HG02798 (cell line): ENCODE measurements at regions not wholly inside any gene's neighbourhood (a gene's known extent, or its start where the extent isn't known, plus 50 kb on each side); places are given as distances from the start of the nearest gene placed in this dataset.

Source experiments
- ATAC-seq: cut with Tn5 transposase; IDR thresholded peaks from one replicate; pipeline ENCODE4 v1.9.1; 2021; ENCODE audit warnings: mild to moderate bottlenecking; ENCODE audit not compliant: unreplicated experiment, poor library complexity

- peak; percentile 43 for ATAC-seq
Observed at GRCh38 chr2:155368934-155369333, 670.4 kb downstream of the KCNJ3 start.

GRCh38 chr2:155364766-155365165 lies 666.3 kb downstream of the KCNJ3 start:
- ATAC-seq = peak; percentile 35

DNA sequence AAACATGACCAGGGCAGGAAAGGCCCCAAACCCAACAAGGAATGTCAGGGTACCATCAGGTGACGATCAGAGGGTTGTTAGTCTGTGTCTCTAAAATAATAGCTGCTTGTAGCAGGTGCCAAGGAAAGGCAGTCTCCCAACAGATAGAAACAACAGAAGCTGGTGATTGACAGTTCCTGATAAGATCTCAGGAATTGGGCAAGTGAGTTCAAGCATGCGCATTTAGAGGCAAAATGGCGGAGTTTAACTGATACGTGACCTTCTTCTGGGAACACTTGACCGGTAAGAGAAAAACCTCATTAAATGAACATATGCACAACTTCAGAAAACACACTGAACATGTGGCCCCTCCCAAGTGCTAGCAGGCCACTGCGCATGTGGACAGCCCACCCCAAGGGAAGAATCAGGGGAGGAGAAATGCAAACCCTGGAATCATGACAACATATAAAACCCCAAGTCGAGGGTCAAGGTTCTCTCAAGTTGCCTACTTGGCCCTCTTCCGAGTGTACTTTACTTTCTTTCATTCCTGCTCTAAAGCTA lies 664.9 kb downstream of the KCNJ3 start:
- ATAC-seq = no peak

- no peak for ATAC-seq
Observed at GRCh38 chr2:155357172-155357571, 658.7 kb downstream of the KCNJ3 start.

- ATAC-seq = no peak
Observed at GRCh38 chr2:155356250-155356649, 657.8 kb downstream of the KCNJ3 start.

DNA sequence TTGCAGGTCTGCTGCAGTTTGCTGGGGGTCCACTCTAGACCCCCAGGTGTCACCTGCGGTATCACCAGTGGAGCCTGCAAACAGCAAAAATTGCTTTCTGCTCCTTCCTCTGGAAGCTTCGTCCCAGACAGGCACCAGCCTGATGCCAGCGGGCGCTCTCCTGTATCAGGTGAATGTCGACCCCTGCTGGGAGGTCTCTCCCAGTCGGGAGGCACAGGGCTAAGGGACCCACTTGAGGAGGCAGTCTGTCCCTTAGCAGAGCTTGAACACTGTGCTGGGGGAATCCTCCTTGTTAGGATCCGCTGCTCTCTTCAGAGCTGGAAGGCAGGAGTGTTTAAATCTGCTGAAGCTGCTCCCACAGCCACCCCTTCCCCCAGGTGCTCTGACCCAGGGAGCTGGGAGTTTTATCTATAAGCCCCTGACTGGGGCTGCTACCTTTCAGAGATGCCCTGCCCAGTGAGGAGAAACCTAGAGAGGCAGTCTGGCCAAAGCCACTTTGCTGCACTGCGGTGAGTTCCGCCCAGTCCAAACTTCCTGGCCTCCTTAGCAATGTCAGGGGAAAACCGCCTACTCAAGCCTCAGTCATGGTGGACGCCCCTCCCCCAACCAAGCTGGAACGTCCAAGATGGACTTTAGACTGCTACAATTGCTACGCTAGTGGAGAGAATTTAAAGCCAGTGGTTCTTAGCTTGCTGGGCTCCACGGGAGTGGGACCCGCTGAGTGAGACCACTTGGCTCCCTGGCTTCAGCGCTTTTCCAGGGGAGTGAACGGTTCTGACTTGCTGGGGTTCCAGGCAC lies 652.5 kb downstream of the KCNJ3 start:
- no peak for ATAC-seq

GRCh38 chr2:155332016-155332415 lies 633.5 kb downstream of the KCNJ3 start:
- ATAC-seq = no peak

DNA sequence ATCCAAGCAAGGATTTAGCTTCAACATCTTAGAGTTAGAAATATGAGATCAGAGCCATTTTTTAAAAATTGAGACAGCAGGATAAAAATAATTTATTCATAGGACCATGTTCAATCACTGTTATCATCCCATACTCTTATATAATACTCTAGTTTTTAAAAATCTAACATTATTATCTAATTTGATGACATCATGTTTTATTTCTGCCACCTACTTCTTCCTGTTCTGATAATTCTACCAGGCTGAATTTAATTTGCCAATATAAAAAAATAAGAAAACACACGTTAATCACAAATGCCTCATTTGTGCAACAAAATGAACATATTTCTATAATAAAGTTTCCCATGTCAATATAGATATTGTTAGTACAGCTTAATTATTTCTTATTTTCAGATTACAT lies 621.7 kb downstream of the KCNJ3 start:
- no peak for ATAC-seq

- no peak for ATAC-seq
Observed at GRCh38 chr2:155318710-155319109, 620.2 kb downstream of the KCNJ3 start.

GRCh38 chr2:155315768-155316167 lies 617.3 kb downstream of the KCNJ3 start:
- no peak for ATAC-seq

DNA sequence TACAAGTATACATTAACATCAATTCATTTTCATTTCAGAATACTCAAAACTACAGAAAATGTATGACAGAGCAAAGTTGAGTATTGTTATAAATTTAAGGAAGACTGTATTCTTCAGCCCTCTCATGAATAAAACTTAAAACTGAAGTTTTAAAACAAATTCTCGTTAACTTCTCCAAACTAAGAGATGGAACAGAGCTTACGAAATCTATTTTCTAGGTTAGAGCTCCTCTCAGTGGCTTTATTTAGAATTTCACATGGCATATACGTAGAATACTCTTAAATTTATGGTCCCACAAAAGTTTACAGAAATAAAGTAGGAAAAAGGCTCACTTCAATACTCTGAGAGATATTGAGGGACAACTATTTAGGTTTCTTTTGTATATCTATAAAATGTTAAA lies 612.1 kb downstream of the KCNJ3 start:
- ATAC-seq = peak; percentile 68

DNA sequence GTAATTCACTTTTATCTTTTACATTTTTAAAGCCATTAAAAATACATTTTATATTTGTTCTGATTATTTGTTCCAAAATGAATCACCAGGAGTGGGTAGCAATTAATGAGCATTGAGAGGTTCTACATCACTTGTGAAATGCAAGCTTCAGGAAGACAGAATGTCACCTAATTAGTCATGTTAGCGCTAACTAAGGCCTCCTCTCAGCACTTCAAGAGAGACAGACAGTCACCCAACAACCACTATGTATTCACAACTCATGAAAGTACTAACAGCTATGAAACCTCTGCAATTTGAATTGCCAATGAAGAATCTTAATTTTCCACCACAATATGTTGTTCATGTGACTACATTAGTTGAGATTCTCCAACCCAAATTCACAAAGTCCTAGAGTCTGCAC lies 611.0 kb downstream of the KCNJ3 start:
- no peak for ATAC-seq

- no peak for ATAC-seq
Observed at GRCh38 chr2:155308367-155309009, 610.0 kb downstream of the KCNJ3 start.

GRCh38 chr2:155301221-155301620 lies 602.7 kb downstream of the KCNJ3 start:
- no peak for ATAC-seq

DNA sequence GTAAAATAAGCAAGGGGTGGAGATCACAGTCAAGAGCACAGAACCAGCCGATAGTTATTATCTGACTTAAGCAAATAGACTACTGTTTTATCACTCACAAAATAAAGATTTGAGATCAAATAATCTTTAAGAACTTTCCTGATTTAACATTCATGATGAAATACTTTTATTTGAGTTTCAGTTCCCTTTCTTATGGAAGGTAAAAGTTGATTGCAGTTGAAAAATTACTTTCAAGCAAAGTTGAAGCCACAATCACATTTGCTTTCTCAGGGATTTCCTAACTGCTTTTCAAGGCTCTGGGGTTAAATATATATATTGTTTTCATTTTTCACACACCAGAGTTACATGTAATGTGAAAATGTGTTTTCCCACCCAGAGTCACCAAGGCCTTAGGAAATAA lies 599.5 kb downstream of the KCNJ3 start:
- ATAC-seq = no peak

- ATAC-seq = no peak
Observed at GRCh38 chr2:155294358-155294757, 595.9 kb downstream of the KCNJ3 start.

GRCh38 chr2:155281907-155282306 lies 583.4 kb downstream of the KCNJ3 start:
- ATAC-seq = no peak

- peak; percentile 69 for ATAC-seq
Observed at GRCh38 chr2:155273323-155273722, 574.8 kb downstream of the KCNJ3 start.

- ATAC-seq = peak; percentile 72
Observed at GRCh38 chr2:155266583-155266982, 568.1 kb downstream of the KCNJ3 start.

- ATAC-seq = peak; percentile 73
Observed at GRCh38 chr2:155266109-155266508, 567.6 kb downstream of the KCNJ3 start.

DNA sequence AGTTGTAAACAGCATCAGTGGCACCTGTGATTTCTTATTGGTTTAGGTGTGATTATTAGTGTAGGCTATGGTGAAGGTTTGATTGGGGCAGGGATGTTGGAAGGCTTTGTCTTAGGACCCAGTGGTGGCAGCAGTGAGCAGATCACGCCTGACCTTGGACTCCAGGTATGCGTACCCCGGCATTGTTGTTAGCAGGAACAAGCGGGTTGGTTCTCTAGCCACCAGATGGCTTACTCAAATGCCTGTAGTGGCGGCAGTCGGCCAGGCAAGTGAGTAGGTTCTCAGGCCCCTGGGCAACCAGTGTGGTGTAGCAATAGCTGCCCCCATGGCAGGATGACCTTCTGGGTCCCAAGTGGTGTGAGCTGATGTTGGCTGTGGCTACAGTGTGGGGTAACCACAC lies 558.3 kb downstream of the KCNJ3 start:
- ATAC-seq = no peak

DNA sequence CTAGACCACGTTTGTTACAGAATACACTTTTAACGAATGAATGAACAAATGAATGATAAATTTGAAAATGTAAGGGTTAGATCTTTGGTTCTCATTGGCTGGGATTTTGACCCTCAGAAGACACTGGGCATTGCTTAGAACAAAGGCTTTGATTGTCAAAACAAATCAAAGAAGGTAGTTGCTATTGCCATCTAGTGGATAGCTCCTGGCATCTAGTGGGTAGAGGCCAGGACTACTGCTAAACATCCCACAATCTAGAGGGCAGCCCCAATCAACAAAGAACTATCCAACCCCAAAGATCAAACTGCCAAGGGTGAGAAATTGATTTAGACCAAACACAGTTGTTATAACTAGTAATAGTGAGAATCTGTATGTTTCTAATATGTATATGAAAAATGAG lies 552.3 kb downstream of the KCNJ3 start:
- peak; percentile 92 for ATAC-seq
